LoVo (cell line): ENCODE measurements at regions not wholly inside any gene's neighbourhood (a gene's known extent, or its start where the extent isn't known, plus 50 kb on each side); places are given as distances from the start of the nearest gene placed in this dataset.
"Not testable (repeated sequence)": the region's sequence is repeated elsewhere in the genome, so short reads cannot be mapped to it uniquely, and the experiment has no call there.

ENCODE experiments used
- DNase-seq: peaks from one replicate; pipeline ENCODE4 v3.0.0-alpha.2; 2016; ENCODE audit warnings: low spot score

- DNase-seq: no peak
These were observed 67.3 kb upstream of the USP15 start for GRCh38 chr12:62192903-62193250.

- no peak for DNase-seq
These were observed 66.2 kb upstream of the USP15 start for GRCh38 chr12:62194031-62194430.

- DNase-seq: no peak
These were observed 65.6 kb upstream of the USP15 start for GRCh38 chr12:62194616-62195015.

- no peak for DNase-seq
These were observed 64.1 kb upstream of the USP15 start for GRCh38 chr12:62196146-62196545.

GRCh38 chr12:62202861-62203260 is 57.3 kb upstream of the USP15 start:
- DNase-seq: not testable (repeated sequence)

- DNase-seq: no peak
These were observed 54.9 kb upstream of the USP15 start for GRCh38 chr12:62205346-62205745.

- no peak for DNase-seq
These were observed 53.0 kb upstream of the USP15 start for GRCh38 chr12:62207248-62207647.
